HG03565 (cell line): ENCODE measurements at regions not wholly inside any gene's neighbourhood (a gene's known extent, or its start where the extent isn't known, plus 50 kb on each side); places are given as distances from the start of the nearest gene placed in this dataset.

Experiments
- ATAC-seq: cut with Tn5 transposase; IDR thresholded peaks from one replicate; pipeline ENCODE4 v1.9.1; 2021; ENCODE audit warnings: mild to moderate bottlenecking, moderate library complexity; ENCODE audit not compliant: unreplicated experiment

DNA sequence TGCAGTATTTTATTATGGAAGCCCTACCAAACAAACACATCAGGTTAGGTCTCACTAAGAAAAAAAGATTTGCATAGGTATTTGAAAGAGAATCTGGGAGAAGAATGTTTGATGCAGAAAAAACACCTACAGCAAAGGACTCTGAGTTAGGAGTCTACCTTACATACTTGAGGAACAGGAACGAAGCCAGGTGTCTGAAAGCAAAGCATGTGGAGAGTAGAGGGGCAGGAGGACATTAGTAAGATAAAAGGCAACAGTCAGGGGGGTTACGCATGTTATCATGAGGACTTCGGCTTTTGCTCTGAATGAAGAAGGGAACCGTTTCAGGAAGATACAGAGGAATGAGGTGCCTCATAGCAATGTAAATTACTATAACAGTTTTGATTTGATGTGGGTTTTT lies 87.9 kb upstream of the PTER start:
- no peak for ATAC-seq

DNA sequence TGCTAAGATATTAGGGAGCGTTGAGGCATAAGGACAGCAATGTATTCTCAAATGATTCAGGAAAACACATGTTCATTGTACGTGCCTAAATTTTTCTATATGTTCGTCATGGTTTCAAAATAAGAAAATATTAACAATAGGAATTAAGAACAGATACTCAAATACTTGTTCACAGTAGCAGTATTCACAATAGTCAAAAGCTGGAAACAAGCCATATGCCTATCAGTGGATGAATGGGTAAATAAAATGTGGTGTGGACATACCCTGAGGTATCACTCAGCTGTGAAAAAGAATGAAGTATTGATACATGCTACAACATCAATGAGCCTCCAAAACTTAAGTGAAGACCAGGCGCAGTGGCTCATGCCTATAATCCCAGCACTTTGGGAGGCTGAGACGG lies 84.7 kb upstream of the PTER start:
- no peak for ATAC-seq

DNA sequence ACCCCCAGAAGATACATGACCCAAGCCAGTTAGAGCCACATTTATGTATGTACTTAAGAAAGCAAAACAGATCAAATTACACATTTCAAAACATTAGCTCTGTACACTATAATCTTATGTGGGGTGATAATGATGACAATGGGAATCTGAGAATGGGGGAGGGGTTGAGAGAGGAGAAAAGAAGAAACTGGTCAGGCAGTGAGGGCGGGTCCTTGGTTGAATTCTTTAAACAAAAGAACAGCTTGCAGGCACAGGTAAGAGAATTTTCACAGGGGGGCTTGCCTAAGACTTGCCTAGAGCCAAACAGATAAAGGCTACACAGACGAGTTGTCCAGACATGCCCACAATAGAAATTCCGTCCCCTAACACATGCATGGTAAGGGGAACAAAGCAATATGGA lies 76.8 kb upstream of the PTER start:
- no peak for ATAC-seq

DNA sequence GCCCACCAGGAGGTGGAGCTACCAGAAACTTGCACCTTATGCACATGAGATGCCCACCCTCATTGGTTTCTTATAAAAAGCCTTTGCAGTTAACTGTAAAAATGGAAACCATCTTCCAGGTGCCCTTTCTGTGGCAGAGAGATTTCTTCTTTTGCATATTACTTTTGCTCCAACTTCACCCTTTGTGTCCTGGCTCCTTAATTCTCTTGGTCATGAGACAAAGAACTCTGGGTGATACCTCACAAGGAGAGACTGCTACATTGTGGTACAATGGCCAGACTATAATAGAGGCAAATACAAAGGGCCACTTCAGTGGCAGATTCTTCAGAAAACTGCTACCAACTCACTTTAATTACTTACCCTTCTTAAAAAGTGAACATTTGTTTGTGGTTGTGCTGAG lies 76.4 kb upstream of the PTER start:
- ATAC-seq = no peak

DNA sequence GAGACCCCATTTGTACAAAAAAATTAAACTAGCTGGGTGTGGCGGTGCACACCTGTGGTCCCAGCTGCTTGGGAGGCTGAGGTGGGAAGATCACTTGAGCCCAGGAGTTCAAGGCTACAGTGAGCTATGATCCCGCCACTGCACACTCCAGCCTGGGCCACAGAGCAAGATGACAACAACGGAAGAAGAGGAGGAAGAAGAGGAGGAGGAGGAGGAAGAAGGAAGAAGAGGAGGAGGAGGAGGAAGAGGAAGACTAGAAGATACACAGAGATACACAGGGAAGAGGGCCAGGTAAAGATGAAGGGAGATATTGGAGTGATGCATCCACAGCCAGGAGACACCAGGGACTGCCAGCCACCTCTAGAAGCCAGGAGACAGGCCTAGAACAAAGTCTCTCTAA lies 75.7 kb upstream of the PTER start:
- ATAC-seq = no peak

DNA sequence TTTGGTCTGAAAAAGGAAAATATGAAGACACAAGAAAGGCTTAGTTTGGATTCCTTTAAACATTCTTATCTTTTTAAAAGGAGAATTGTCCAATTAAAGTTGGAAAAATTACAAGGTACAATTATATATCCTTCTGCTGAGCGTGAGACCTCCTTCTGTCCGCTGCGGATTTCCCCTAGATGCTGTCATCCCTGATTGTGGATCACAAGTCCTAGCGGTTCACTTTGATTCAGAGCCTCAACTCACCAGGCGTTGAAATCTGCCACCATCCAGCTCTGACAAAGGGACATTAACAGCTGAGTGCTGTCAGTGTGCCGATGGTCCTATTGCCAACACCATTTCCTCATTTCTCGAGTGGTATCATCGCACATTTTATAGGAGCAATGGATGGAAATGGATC lies 73.1 kb upstream of the PTER start:
- ATAC-seq = no peak

DNA sequence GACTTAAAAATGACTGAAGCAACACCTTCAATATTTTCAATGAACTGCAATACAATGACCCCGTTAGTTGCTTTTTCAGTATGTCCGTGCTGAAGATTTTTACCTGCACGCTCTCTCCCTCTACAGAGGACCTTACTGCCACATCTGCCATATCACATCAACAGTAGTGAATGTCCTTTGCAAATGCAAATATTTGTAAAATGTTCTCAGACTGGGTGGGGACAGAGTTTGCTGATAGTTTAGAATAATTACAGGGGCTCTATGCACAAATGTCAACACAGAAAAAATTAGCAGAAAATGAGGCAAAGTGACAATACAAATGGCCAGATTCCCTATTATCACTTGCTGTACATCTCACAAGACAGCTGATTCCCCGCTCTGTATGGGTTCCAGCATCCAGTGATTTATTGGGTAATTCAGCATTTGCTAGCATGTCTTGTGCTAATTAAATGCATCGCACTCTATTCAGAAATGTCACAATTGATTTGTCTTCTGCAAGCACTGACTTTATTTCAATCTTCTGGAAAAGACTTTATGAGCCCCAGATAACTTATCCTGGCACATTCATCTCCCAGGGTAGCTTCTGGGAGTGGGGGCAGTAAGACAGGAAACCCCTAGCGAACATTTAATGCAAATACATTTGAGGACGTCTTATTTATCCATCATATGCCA lies 69.1 kb upstream of the PTER start:
- ATAC-seq = no peak

DNA sequence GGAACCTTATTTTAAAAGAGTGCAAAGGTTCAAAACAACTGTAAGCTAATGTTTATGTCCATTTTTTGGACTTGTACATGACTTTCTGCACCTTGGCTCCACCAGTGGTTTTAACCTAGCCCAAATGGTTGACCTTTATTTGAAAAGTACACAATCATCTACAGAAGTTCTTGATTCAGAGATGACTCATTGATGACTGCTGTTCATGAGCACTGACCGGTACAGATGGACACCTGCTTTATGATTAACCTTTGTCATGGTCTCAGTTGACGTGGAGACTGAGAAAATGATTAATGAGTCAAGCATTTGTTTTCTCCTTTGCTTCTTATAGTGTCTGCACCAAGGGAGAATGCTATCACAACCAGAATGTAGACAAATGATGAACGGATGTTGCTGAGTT lies 55.7 kb upstream of the PTER start:
- peak; percentile 71 for ATAC-seq

DNA sequence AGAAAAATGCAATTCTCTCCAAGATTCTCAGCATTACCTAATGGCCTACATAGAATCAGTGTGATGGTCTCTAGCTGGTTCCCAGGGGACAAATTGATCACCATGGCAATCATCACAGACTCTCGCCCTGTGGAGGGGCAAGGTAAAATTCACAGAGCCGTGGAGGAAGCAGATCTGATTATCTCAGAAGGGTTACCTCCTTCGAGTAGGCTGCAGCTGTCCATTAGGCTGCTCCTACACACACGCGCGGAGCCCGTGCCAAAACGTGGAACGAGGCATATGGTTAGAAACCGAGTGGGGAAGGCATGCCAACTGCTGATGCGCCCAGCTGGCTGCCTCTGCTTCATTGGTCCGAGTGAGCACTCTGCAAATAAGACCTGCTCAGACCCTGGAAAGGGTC lies 52.8 kb upstream of the PTER start:
- ATAC-seq = no peak

DNA sequence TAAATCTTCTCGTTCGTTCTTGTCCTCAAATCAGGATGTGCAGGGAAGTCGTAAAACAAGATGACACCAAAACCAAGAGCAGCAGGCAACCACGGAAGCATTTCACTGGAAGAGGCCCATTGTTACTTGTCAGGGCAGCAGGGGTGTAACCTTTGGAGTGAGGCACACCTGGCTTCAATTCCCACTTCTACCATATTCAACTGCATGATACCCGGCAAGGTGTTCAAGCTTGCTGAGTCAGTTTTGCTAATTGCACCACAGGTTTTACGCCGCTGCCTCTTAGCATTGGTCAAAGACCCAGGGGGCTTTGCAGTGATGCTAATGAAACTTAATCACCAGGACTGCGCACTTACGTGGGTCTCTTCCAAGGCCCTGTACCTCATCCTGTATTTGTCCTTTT lies 50.0 kb upstream of the PTER start:
- ATAC-seq = no peak
